NCI-H2029 treated with DMSO at 0.1 percent for 48 hours (cell line): ENCODE measurements at regions not wholly inside any gene's neighbourhood (a gene's known extent, or its start where the extent isn't known, plus 50 kb on each side); places are given as distances from the start of the nearest gene placed in this dataset.

Experiments used
- DNase-seq: peaks from one replicate; lab custom pipeline; 2025; lab: John Stamatoyannopoulos, UW

- no peak for DNase-seq
Measured at GRCh38 chr4:3704669-3705068, 61.5 kb upstream of the ADRA2C start.

GRCh38 chr4:3703677-3704521, 62.3 kb upstream of the ADRA2C start:
- no peak for DNase-seq

- DNase-seq, result no peak
Measured at GRCh38 chr4:3703343-3703676, 62.9 kb upstream of the ADRA2C start.

- DNase-seq, result no peak
Measured at GRCh38 chr4:3702561-3703221, 63.5 kb upstream of the ADRA2C start.

GRCh38 chr4:3701736-3702560, 64.2 kb upstream of the ADRA2C start:
- DNase-seq, result no peak

- no peak for DNase-seq
Measured at GRCh38 chr4:3701271-3701734, 64.9 kb upstream of the ADRA2C start.

GRCh38 chr4:3700736-3701135, 65.4 kb upstream of the ADRA2C start:
- DNase-seq, result no peak

- no peak for DNase-seq
Measured at GRCh38 chr4:3700223-3700622, 66.0 kb upstream of the ADRA2C start.

GRCh38 chr4:3699678-3700077, 66.5 kb upstream of the ADRA2C start:
- DNase-seq, result no peak

- no peak for DNase-seq
Measured at GRCh38 chr4:3699261-3699660, 66.9 kb upstream of the ADRA2C start.

- no peak for DNase-seq
Measured at GRCh38 chr4:3697033-3697432, 69.2 kb upstream of the ADRA2C start.

GRCh38 chr4:3690551-3691152, 75.5 kb upstream of the ADRA2C start:
- no peak for DNase-seq

GRCh38 chr4:3689576-3690550, 76.3 kb upstream of the ADRA2C start:
- no peak for DNase-seq

- no peak for DNase-seq
Measured at GRCh38 chr4:3689006-3689405, 77.2 kb upstream of the ADRA2C start.

- no peak for DNase-seq
Measured at GRCh38 chr4:3688018-3688998, 77.9 kb upstream of the ADRA2C start.

GRCh38 chr4:3687538-3687937, 78.6 kb upstream of the ADRA2C start:
- no peak for DNase-seq

- DNase-seq, result no peak
Measured at GRCh38 chr4:3686753-3687152, 79.4 kb upstream of the ADRA2C start.

GRCh38 chr4:3685081-3685645, 81.0 kb upstream of the ADRA2C start:
- DNase-seq, result no peak

GRCh38 chr4:3684546-3684945, 81.6 kb upstream of the ADRA2C start:
- DNase-seq, result no peak
